Amygdala (tissue), 56 donors: ENCODE measurements at regions not wholly inside any gene's neighbourhood (a gene's known extent, or its start where the extent isn't known, plus 50 kb on each side); places are given as distances from the start of the nearest gene placed in this dataset.
A peak's percentile ranks its signal among the peaks of the same experiment; 100 is the strongest.
"Not testable (repeated sequence)": the region's sequence is repeated elsewhere in the genome, so short reads cannot be mapped to it uniquely, and the experiment has no call there.

ENCODE experiments used
- DNase-seq, 56 donors: peaks; one replicate each; lab custom pipeline; 2025; lab: John Stamatoyannopoulos, UW

GRCh38 chr1:233722212-233722979, 108.5 kb downstream of the KCNK1 start:
- no peak for DNase-seq

- no peak for DNase-seq
These were observed 109.5 kb downstream of the KCNK1 start for GRCh38 chr1:233723387-233723786.

GRCh38 chr1:233724131-233724631, 110.3 kb downstream of the KCNK1 start:
- not testable (repeated sequence) for DNase-seq

GRCh38 chr1:233725423-233725822, 111.5 kb downstream of the KCNK1 start:
- DNase-seq = no peak

GRCh38 chr1:233728721-233729120, 114.8 kb downstream of the KCNK1 start:
- DNase-seq = no peak

GRCh38 chr1:233730380-233730779, 116.5 kb downstream of the KCNK1 start:
- DNase-seq = no peak

GRCh38 chr1:233730809-233731208, 116.9 kb downstream of the KCNK1 start:
- no peak for DNase-seq

- DNase-seq = no peak
These were observed 118.3 kb downstream of the KCNK1 start for GRCh38 chr1:233732206-233732605.

GRCh38 chr1:233734456-233734855, 120.5 kb downstream of the KCNK1 start:
- no peak for DNase-seq

- no peak for DNase-seq
These were observed 121.4 kb downstream of the KCNK1 start for GRCh38 chr1:233735331-233735730.

- no peak for DNase-seq
These were observed 121.9 kb downstream of the KCNK1 start for GRCh38 chr1:233735847-233736246.

GRCh38 chr1:233737341-233737740, 123.4 kb downstream of the KCNK1 start:
- DNase-seq = no peak

GRCh38 chr1:233738396-233738795, 124.5 kb downstream of the KCNK1 start:
- DNase-seq = no peak

- DNase-seq = no peak
These were observed 124.9 kb downstream of the KCNK1 start for GRCh38 chr1:233738850-233739249.

GRCh38 chr1:233744779-233745513, 131.0 kb downstream of the KCNK1 start:
- DNase-seq = no peak

GRCh38 chr1:233750139-233750538, 136.2 kb downstream of the KCNK1 start:
- DNase-seq = no peak

GRCh38 chr1:233759665-233760064, 144.8 kb upstream of the SLC35F3 start:
- no peak for DNase-seq

- not testable (repeated sequence) for DNase-seq
These were observed 140.2 kb upstream of the SLC35F3 start for GRCh38 chr1:233764304-233764703.

GRCh38 chr1:233777566-233777965, 126.9 kb upstream of the SLC35F3 start:
- peak in 22 of 56 donors; percentile 6 to 67 (median 36) for DNase-seq

- no peak for DNase-seq
These were observed 124.4 kb upstream of the SLC35F3 start for GRCh38 chr1:233780049-233780448.

GRCh38 chr1:233782937-233783586, 121.4 kb upstream of the SLC35F3 start:
- DNase-seq = no peak
